Lower leg skin (tissue), 4 donors: ENCODE measurements at regions not wholly inside any gene's neighbourhood (a gene's known extent, or its start where the extent isn't known, plus 50 kb on each side); places are given as distances from the start of the nearest gene placed in this dataset.

Experiments
- DNase-seq, 2 donors: peaks; one replicate each; pipeline ENCODE4 v3.0.0-alpha.2; 2019; ENCODE audit warnings: low spot score in 2 of 2
- H3K4me3 ChIP-seq: fragments of 200-600 bp; sonication (generic); 2 replicates; pipeline ENCODE4 v1.5.1; 2017; ENCODE audit warnings: mild to moderate bottlenecking, low read depth; ENCODE audit not compliant: poor library complexity, severe bottlenecking
- CTCF ChIP-seq, 3 donors: fragments of 450-650 bp; IDR thresholded peaks; one replicate each; pipeline ENCODE4 v1.5.1; 2016; ENCODE audit warnings: antibody characterized with exemption in 3 of 3, mild to moderate bottlenecking in 3 of 3, moderate library complexity in 2 of 3
- POLR2A ChIP-seq, 2 donors: fragments of 450-650 bp; IDR thresholded peaks; one replicate each; pipeline ENCODE4 v1.6.1; 2016 to 2017; ENCODE audit warnings: antibody characterized with exemption in 2 of 2, mild to moderate bottlenecking in 1 of 2, moderate library complexity in 1 of 2
- WGBS, 2 donors: methylation state at CpG; one replicate each; pipeline ENCODE4 v1.1.5; 2018; 5-methylcytosine and 5-hydroxymethylcytosine counted together
- intact Hi-C: fragments of 100-400 bp; cut with DNase I; formaldehyde crosslinking; loops from one replicate; pipeline ENCODE4 v1.15.0; 2023; ENCODE audit warnings: low total_unique reads

GRCh38 chr2:64819361-64819760, 165.6 kb upstream of the SERTAD2 start:
- H3K4me3 ChIP-seq: no peak overlapping the region
- 48 to 63% methylated on average over 2 of the region's 2 CpGs for WGBS, 2 donors

GRCh38 chr2:64819774-64820688, 166.3 kb upstream of the SERTAD2 start:
- no peak for DNase-seq
- H3K4me3 ChIP-seq: no peak overlapping the region
- intact Hi-C loops: no loop called here
- 84 to 86% methylated on average over 11 of the region's 11 CpGs for WGBS, 2 donors
- TF ChIP-seq CTCF (IDR thresholded peaks at IDR 0.05): no peak
- TF ChIP-seq POLR2A (IDR thresholded peaks at IDR 0.05): no peak

More at GRCh38 chr2:64819361-64819760, 165.6 kb upstream of the SERTAD2 start:
- intact Hi-C loops: no loop called here
- no peak for TF ChIP-seq CTCF (IDR thresholded peaks at IDR 0.05)
- DNase-seq: no peak

- WGBS, 2 donors: 95 to 100% methylated on average over 1 of the region's 1 CpG
- no peak for DNase-seq
- TF ChIP-seq CTCF (IDR thresholded peaks at IDR 0.05): no peak
- TF ChIP-seq POLR2A (IDR thresholded peaks at IDR 0.05): no peak
- intact Hi-C loops: no loop called here
- no peak overlapping the region for H3K4me3 ChIP-seq
Observed at GRCh38 chr2:64820901-64821300, 167.2 kb upstream of the SERTAD2 start.

GRCh38 chr2:64823794-64824193, 165.4 kb upstream of the SLC1A4 start:
- intact Hi-C loops: no loop called here
- no peak overlapping the region for H3K4me3 ChIP-seq
- DNase-seq: no peak
- WGBS, 2 donors: 69 to 71% methylated on average over 5 of the region's 5 CpGs
- TF ChIP-seq CTCF (IDR thresholded peaks at IDR 0.05): no peak
- TF ChIP-seq POLR2A (IDR thresholded peaks at IDR 0.05): no peak

DNA sequence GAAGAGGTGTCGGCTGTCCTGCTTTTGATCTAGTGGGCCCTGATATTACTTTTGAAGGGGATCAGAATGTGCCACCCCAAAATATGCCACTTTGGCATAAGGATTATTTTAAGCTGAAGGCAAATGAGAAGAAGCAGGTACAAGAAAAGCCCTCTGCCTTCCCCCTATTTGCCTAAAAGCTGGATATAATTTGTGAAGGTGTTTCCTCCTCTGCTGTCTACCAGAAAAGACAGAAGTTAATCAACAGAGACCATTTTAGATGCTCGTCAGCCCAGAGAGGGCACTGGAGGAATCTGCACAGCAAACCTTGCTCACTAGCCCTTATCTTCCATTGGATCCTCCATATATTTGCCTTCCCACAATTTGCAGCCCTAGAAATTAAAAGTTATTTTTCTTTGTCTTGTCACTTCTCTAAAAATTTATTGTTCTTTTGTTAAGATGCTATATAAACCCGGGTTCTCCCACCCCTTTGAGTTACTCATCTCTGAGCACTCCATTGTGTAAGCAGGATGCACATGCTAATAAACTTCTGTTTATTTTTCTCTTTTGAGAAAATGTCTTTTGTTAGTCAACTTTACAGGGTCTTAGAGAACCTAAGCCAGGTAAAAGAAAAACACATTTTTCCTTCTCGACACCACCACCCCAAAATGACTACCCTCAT, 163.2 kb upstream of the SLC1A4 start:
- 89 to 91% methylated on average over 4 of the region's 4 CpGs for WGBS, 2 donors
- no peak for TF ChIP-seq CTCF (IDR thresholded peaks at IDR 0.05)
- no peak for TF ChIP-seq POLR2A (IDR thresholded peaks at IDR 0.05)

More for the DNA sequence above, 163.2 kb upstream of the SLC1A4 start:
- intact Hi-C loops: no loop called here
- no peak for DNase-seq
- H3K4me3 ChIP-seq: no peak overlapping the region
